Left lung (tissue), 4 donors: ENCODE measurements at regions not wholly inside any gene's neighbourhood (a gene's known extent, or its start where the extent isn't known, plus 50 kb on each side); places are given as distances from the start of the nearest gene placed in this dataset.

ENCODE experiments used
- ATAC-seq: fragments of 200-7000 bp; cut with Tn5 transposase; one replicate; pipeline ENCODE4 v1.9.1; 2020; ENCODE audit warnings: moderate library complexity
- DNase-seq, 4 donors: peaks; one replicate each; pipeline ENCODE4 v3.0.0-alpha.2; 2013 to 2020
- H3K27ac ChIP-seq, 2 donors: fragments of 200-600 bp; sonication (generic) in 1 of 2; one replicate each; pipeline versions ENCODE4 v1.5.0 to v1.8.0; 2020 to 2021
- H3K27me3 ChIP-seq, 2 donors: fragments of 200-600 bp; sonication (generic) in 1 of 2; one replicate each; pipeline versions ENCODE4 v1.5.0 to v1.8.0; 2020 to 2021
- H3K36me3 ChIP-seq, 2 donors: fragments of 200-600 bp; sonication (generic) in 1 of 2; one replicate each; pipeline versions ENCODE4 v1.5.0 to v1.8.0; 2020 to 2021
- H3K4me1 ChIP-seq, 2 donors: fragments of 200-600 bp; one replicate each; pipeline ENCODE4 v1.8.0; 2021
- H3K4me3 ChIP-seq, 2 donors: fragments of 200-600 bp; sonication (generic) in 1 of 2; one replicate each; pipeline versions ENCODE4 v1.5.0 to v1.8.0; 2020 to 2021; ENCODE audit warnings: mild to moderate bottlenecking in 1 of 2
- H3K9me3 ChIP-seq, 2 donors: fragments of 200-600 bp; sonication (generic) in 1 of 2; one replicate each; pipeline versions ENCODE4 v1.5.0 to v1.8.0; 2020 to 2021
- intact Hi-C, 2 donors: fragments of 100-400 bp; cut with DNase I; formaldehyde crosslinking; loops; one replicate each; pipeline versions ENCODE4 v1.11.2 to v1.14.2; 2022
- TF ChIP-seq, protein P1 (sequence below), 2 donors: fragments of 200-600 bp; sonication (generic) in 1 of 2; IDR thresholded peaks; one replicate each; pipeline versions ENCODE4 v1.5.0 to v1.8.0; 2021; ENCODE audit warnings: antibody characterized with exemption in 2 of 2
- donor health status: DM: no; HTN: yes; CAD: no.
- donor health status: DM: no; HTN: no; CAD: no.

DNA sequence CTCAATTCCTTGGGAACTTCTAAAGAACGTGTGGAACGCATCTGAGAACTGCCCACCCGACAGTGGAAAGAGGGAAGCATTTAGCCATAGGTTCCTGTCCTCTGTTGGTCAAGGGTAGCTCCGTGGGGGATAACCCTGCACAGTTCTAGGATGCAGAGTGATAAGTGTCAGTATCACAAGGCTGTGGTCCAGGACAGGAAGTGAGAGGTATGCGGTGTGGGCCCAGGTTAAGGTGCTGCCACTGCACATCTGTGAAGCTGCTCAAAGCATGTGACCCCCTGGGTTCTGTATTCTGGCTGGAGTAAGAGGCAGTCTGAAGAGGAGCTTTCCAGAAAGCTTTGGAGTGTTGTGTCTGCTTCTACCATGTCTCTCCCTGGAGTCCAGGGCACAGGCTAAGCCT is 51.7 kb upstream of the HES1 start:
- Histone ChIP-seq H3K4me3 (no peak overlapping the region), H3K27ac (no peak overlapping the region), H3K4me1 (peaks cover 5 to 27% of the 10 kb centered on the region in 2 donors), H3K9me3 (no peaks in the 10 kb centered on the region), H3K36me3 (no peaks in the 10 kb centered on the region), H3K27me3 (no peaks in the 10 kb centered on the region)
- no peak for DNase-seq
- intact Hi-C loops, result loop anchor here in 1 of 2 donors (10.0 kb wide), 1 partner anchor 51 kb away; the partner anchor contains the start of gene HES1
- no peak for ATAC-seq
- TF ChIP-seq, protein P1, sequence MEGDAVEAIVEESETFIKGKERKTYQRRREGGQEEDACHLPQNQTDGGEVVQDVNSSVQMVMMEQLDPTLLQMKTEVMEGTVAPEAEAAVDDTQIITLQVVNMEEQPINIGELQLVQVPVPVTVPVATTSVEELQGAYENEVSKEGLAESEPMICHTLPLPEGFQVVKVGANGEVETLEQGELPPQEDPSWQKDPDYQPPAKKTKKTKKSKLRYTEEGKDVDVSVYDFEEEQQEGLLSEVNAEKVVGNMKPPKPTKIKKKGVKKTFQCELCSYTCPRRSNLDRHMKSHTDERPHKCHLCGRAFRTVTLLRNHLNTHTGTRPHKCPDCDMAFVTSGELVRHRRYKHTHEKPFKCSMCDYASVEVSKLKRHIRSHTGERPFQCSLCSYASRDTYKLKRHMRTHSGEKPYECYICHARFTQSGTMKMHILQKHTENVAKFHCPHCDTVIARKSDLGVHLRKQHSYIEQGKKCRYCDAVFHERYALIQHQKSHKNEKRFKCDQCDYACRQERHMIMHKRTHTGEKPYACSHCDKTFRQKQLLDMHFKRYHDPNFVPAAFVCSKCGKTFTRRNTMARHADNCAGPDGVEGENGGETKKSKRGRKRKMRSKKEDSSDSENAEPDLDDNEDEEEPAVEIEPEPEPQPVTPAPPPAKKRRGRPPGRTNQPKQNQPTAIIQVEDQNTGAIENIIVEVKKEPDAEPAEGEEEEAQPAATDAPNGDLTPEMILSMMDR (IDR thresholded peaks at IDR 0.05), result no peak
